WTC11 (cell line): ENCODE measurements at regions not wholly inside any gene's neighbourhood (a gene's known extent, or its start where the extent isn't known, plus 50 kb on each side); places are given as distances from the start of the nearest gene placed in this dataset.

Source experiments
- ESRRA ChIP-seq: sonication (generic); formaldehyde crosslinking; IDR thresholded peaks from 2 replicates; pipeline ENCODE4 v1.8.1; 2022; ENCODE audit warnings: mild to moderate bottlenecking, missing genetic modification reagents, borderline replicate concordance
- ETV6 ChIP-seq: sonication (generic); formaldehyde crosslinking; IDR thresholded peaks from 2 replicates; pipeline ENCODE4 v1.8.1; 2022; ENCODE audit warnings: mild to moderate bottlenecking, missing genetic modification reagents
- FOXP1 ChIP-seq: sonication (generic); formaldehyde crosslinking; IDR thresholded peaks from 2 replicates; pipeline ENCODE4 v1.8.0; 2022; ENCODE audit warnings: missing genetic modification reagents, mild to moderate bottlenecking, moderate library complexity, borderline replicate concordance
- NR3C1 ChIP-seq: sonication (generic); formaldehyde crosslinking; conservative IDR thresholded peaks from 2 replicates; pipeline ENCODE4 v1.8.1; 2023; ENCODE audit warnings: low read depth, mild to moderate bottlenecking, missing genetic modification reagents
- PRDM15 ChIP-seq: sonication (generic); formaldehyde crosslinking; IDR thresholded peaks from 2 replicates; pipeline ENCODE4 v1.8.0; 2022; ENCODE audit warnings: missing genetic modification reagents
- SP1 ChIP-seq: sonication (generic); formaldehyde crosslinking; conservative IDR thresholded peaks from 2 replicates; pipeline ENCODE4 v1.8.1; 2022; ENCODE audit warnings: missing genetic modification reagents
- TP53 ChIP-seq: sonication (generic); formaldehyde crosslinking; IDR thresholded peaks from 2 replicates; pipeline ENCODE4 v1.8.1; 2023; ENCODE audit warnings: mild to moderate bottlenecking, missing genetic modification reagents
- TF ChIP-seq, protein P1 (sequence below): sonication (generic); formaldehyde crosslinking; IDR thresholded peaks from 2 replicates; pipeline ENCODE4 v1.8.0; 2022; ENCODE audit warnings: mild to moderate bottlenecking, missing genetic modification reagents
- TF ChIP-seq, protein P2 (sequence below): fragments of 200-600 bp; IDR thresholded peaks from 2 replicates; pipeline ENCODE4 v1.8.0; 2022; ENCODE audit warnings: antibody characterized with exemption
- TF ChIP-seq, protein P3 (sequence below): sonication (generic); formaldehyde crosslinking; conservative IDR thresholded peaks from 2 replicates; pipeline ENCODE4 v1.8.1; 2022; ENCODE audit warnings: mild to moderate bottlenecking, missing genetic modification reagents

DNA sequence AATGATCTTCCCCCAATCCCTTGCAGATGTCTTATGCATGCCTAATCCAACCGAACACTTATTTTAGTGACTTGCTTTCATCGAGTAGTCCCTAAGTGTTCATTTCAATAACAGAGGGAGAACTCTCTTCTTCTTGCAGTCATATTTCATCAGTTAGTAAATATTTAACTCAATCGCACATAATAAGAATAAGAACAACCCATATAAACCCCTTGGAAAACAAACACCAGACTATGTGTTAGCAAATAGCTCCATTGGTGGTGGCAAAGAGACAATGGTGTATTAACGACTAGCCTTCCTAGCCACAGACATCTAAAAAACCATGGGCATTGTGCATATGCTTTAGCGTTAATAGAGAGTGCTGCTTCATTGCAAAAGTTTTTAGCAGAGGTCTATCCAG is 725.8 kb downstream of the BCL11A start:
- TF ChIP-seq NR3C1 (CRISPR knock-in tag) (no peak), FOXP1 (CRISPR knock-in tag) (no peak), ESRRA (CRISPR knock-in tag) (no peak), ETV6 (no peak), TP53 (CRISPR knock-in tag) (no peak), PRDM15 (CRISPR knock-in tag) (no peak), SP1 (no peak)
- TF ChIP-seq, protein P1, sequence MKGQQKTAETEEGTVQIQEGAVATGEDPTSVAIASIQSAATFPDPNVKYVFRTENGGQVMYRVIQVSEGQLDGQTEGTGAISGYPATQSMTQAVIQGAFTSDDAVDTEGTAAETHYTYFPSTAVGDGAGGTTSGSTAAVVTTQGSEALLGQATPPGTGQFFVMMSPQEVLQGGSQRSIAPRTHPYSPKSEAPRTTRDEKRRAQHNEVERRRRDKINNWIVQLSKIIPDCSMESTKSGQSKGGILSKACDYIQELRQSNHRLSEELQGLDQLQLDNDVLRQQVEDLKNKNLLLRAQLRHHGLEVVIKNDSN (CRISPR knock-in tag): no peak
- TF ChIP-seq, protein P2, sequence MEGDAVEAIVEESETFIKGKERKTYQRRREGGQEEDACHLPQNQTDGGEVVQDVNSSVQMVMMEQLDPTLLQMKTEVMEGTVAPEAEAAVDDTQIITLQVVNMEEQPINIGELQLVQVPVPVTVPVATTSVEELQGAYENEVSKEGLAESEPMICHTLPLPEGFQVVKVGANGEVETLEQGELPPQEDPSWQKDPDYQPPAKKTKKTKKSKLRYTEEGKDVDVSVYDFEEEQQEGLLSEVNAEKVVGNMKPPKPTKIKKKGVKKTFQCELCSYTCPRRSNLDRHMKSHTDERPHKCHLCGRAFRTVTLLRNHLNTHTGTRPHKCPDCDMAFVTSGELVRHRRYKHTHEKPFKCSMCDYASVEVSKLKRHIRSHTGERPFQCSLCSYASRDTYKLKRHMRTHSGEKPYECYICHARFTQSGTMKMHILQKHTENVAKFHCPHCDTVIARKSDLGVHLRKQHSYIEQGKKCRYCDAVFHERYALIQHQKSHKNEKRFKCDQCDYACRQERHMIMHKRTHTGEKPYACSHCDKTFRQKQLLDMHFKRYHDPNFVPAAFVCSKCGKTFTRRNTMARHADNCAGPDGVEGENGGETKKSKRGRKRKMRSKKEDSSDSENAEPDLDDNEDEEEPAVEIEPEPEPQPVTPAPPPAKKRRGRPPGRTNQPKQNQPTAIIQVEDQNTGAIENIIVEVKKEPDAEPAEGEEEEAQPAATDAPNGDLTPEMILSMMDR: no peak
- TF ChIP-seq, protein P3, sequence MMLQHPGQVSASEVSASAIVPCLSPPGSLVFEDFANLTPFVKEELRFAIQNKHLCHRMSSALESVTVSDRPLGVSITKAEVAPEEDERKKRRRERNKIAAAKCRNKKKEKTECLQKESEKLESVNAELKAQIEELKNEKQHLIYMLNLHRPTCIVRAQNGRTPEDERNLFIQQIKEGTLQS (CRISPR knock-in tag): no peak
